GM19324 (cell line): ENCODE measurements at regions not wholly inside any gene's neighbourhood (a gene's known extent, or its start where the extent isn't known, plus 50 kb on each side); places are given as distances from the start of the nearest gene placed in this dataset.

Source experiments
- ATAC-seq: cut with Tn5 transposase; IDR thresholded peaks from one replicate; pipeline ENCODE4 v1.9.1; 2021; ENCODE audit warnings: mild to moderate bottlenecking, moderate library complexity; ENCODE audit not compliant: unreplicated experiment, low FRiP score

GRCh38 chr3:72295276-72295961, 510.5 kb upstream of the PROK2 start:
- ATAC-seq, result no peak

DNA sequence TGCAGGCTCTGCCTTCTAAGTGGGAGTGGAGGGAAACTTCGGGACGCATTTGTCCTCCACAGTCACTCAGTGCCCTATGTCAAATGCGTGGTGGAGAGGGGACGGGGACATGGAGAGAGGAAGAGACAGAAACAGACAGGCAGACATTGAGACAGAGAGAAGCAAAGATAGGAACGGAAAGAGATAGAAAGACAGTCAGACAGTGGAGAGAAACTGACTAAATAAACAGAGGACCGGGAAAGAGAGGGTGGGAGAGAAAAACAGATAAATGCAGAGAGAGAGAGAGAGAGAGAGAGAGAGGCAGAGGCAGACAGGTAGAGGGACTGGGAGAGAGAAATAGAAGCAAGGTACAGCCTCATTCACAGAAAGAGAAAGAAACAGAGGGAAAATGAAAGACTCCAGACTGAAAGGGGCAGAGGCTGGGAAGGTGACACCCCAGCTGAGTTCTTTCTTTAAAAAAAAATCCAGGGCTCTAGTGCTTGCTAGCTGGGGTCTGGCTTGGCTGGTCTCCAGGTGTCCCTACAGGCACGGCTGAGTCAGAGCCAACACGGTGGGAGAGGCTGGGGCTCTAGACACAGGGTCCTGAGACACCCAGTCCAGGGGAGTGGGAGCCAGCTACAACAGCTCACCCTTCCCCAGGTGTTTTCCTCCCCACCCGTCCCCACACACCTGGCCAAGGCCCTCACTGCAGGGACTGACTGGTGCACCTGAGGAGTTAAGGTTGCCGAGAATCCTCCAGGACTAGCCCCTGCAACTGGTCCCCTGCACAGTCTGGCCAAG, 506.1 kb upstream of the PROK2 start:
- no peak for ATAC-seq

DNA sequence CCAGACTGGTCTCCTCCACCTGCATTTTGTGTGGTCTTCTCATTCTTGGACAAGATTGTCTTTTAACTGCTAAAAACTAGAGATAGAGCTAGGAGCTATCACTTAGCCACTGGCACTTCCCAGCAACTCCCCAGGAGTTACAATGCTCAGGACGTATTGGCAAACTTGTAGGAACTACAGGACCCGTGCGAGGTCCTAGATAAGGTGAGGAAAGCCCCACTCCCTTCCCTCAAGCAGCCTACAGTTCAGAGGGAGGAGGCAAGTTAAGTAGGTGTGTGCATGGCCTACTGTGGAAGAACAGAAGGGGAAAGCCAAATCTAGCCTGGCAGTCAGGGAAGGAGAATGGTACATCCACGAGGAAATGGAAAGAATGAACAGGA, 504.7 kb upstream of the PROK2 start:
- ATAC-seq, result no peak

DNA sequence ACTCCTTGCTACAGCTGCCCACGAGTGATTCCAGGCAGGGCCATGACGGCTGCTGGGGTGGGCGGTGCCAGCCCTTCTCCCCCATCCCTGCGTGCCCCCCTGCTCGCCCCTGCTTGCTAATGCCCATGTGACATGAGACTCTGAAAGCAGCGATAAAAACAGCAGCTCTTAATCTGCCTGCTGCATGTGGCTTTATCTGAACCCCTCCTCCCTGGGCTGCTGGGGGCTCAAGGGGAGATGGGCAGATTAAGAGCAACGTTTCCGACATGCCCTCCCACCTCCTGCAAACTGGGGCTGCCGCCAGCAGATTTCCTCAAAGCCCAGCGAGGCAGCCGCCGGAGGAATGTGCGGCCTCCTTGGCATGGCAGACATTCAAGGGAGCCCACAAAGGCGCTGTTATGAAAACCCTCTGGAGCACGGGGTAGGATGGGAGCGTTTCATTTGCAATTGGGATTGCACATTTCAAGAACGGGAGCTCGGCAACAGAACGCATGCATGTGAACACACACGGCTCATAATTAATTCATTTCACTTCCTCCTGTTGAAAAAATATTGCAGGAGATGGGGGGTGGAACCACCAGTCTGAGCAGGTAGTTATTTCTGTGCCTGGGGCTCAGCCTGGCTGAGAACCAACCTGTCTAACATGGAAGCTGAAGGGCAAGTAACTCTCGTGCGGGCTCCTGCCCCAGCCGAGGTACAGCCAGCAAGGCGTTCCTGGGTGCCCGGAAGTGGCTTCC, 504.2 kb upstream of the PROK2 start:
- no peak for ATAC-seq

DNA sequence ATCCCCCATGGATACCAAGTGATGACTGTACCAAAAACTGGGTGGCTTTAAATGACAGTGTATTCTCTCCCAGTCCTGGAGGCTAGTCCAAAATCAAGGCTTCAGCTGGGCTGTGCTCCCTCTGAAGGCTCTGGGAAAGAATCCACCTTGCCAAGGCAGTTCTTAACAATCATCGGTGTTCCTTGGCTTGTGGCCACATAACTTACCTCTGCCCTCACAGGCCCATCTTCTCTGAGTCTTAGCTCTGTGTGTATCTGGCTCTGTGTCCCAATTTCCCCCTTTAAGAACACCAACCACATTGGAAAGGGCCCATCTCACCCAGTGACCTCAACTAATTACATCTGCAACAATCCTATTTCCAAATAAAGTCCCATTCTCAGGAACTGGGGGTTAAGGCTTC, 503.0 kb upstream of the PROK2 start:
- no peak for ATAC-seq

- no peak for ATAC-seq
Observed at GRCh38 chr3:72285502-72285901, 500.6 kb upstream of the PROK2 start.

GRCh38 chr3:72284471-72284870, 499.5 kb upstream of the PROK2 start:
- no peak for ATAC-seq

- ATAC-seq, result no peak
Observed at GRCh38 chr3:72282918-72283317, 498.0 kb upstream of the PROK2 start.

DNA sequence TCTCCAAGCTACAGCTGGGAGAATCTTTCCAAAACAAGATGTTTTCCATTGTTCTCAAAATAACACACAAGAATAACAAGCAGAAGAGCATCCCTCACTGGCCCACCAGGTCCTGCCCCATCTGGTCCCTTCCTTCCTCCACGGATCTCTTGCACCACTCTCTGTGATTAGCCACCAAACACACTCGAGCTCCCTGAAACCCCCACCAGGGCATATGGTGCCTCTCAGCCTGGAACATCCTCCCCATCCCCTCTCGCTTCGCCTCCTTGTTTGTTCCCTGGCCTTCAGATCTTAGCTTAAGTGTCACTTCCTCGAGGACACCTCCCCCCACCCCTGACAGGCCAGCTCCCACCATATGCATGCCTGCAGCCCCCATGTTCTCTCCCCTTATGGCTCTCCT, 496.6 kb upstream of the PROK2 start:
- ATAC-seq, result no peak

DNA sequence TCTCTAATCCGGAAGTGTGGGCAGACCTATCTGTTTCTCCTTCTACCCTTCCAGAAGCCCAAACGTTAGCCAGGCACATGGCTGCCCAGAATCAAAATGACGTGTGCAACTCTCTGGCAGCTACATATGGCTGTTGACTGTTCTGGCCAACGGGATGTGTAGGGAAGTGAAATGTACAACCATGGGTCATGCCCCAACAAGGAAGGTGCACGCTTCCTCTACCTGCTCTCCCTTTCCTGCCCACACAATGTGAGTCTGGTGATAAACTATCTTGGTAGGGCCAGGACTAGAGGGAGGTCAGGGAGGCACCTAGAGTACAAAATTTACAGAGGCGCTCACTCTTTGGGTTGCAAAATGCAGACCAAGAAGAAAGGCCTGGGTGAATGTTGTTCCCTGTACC, 495.9 kb upstream of the PROK2 start:
- ATAC-seq, result no peak

DNA sequence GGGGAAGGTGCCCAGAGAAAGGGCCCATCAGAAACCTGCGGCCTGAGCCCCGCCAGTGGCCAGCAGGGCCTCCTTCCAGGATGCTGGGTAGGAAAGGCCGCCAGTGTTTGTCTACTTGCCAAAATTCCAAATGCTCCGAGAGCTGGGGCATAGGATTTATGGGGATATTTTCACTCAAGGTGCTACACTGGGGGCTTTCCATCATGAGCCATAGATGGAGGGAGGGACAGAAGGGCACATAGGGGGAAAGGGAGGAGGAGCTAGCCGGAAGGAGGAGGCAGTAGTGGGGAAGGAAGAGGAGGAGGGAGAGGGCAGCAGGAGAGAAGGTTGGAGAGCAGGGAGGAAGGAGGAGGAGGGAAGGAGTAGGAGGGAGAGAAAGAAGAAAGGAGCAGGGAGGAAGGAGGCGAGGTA, 494.7 kb upstream of the PROK2 start:
- ATAC-seq, result no peak

DNA sequence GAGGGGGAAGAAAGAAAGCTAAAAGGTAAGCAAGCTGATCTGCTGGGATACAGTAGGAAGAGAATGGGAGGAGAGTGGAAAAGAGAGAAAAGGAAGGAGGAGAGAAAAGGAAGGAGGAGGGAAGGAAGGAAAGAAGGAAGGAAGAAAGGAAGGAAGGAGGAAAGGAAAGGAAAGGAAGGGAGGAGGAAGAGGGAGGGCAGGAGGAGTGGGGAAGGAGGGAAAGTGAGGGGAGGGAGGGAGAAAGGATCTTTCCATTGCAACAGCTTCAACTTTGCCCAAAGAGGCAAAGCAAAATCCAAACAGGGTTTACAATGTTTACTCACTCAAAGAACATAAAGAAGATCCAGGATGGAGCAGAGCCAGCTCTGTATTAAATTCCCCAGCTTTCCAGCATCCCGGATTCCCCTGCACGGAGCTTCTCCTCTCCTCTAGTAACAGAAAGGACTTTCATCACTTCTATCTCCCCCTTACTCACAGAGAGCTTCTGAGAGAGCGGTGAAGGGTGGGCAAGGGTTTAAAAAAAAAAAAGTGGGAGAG, 494.2 kb upstream of the PROK2 start:
- no peak for ATAC-seq

GRCh38 chr3:72278349-72279067, 493.6 kb upstream of the PROK2 start:
- no peak for ATAC-seq

- ATAC-seq, result no peak
Observed at GRCh38 chr3:72277710-72278109, 492.8 kb upstream of the PROK2 start.

GRCh38 chr3:72276806-72277205, 491.9 kb upstream of the PROK2 start:
- no peak for ATAC-seq

GRCh38 chr3:72275331-72275751, 490.4 kb upstream of the PROK2 start:
- no peak for ATAC-seq

DNA sequence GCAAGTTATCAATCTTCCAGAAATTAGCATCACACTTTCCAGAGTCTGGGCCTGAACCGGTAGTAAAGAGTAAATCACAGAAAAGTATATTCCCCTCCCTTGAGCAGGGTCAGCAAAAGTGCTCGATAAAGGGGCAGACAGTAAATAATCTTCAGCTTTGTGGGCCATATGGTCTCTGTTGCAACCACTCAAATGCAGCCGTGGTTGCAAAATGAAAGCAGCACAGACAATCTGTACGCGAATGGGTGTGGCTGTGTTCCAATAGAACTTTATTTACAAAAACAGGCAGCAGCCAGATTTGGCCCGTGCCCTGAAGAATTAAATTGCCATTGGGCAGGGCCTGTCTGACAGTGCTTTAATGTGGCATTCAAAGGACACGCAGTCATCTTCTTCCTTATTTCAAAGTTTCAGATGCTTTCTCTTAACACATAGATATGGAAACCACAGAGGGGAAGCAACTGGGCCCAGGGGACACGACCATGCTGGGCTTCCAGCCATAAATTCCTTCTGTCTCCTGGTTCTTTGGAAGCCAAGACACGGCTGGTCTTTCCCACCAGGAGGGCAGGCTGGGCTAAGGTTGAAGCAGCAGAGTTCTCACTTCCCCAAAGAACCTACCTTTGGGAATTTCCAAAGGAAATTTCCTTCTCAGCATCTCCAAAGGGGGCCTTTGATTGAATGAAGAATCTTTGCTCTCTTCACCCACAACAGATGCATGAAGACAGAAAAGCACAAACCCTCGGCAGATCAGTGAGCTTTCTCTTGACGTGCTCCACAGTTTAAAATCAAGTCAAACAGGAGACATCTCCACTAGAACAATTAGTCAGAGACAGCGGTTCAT, 489.8 kb upstream of the PROK2 start:
- no peak for ATAC-seq

GRCh38 chr3:72273615-72274014, 488.7 kb upstream of the PROK2 start:
- ATAC-seq, result no peak

DNA sequence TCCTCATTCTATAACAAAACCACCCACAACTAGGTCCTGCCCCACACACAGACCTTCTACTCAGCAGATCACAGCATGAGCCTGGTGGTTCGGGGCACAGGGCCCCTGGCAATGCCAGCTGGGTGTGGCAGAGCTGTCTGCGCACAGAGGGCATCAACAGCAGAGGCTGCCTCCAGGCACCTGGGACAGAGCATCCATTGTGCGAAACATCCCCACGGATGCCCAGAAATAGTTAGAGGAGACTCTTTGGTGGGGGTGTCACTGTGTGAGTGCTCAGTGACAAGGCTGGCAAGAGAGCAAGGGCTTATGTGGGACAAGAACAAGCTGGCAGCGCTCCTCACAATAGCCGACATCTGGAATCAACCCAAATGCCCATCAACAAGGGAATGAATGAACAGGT, 487.4 kb upstream of the PROK2 start:
- no peak for ATAC-seq

DNA sequence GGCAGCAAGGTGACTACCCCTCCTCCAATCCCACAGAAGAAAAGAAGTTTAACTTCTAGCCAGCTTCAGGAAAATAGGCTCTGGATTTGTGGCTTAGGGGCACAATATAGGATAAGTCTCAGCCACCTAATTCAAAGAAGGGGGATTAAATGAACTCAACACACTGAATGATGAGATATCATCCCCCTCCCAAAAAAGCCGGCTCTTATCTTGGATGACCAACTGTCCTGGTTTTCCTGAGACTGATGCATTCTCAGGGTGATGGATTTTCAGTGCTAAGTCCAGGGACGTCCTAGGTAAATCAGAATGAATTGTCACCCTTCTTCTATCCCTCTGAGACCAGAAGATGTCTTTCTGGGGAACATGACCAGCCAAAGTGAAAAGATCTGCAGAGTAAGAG, 487.0 kb upstream of the PROK2 start:
- ATAC-seq, result no peak
